HepG2 (cell line): ENCODE measurements at regions not wholly inside any gene's neighbourhood (a gene's known extent, or its start where the extent isn't known, plus 50 kb on each side); places are given as distances from the start of the nearest gene placed in this dataset.

Source experiments
- ATAC-seq: fragments of 200-7000 bp; cut with Tn5 transposase; 3 replicates; pipeline ENCODE4 v1.9.1; 2020; ENCODE audit warnings: mild to moderate bottlenecking, moderate library complexity
- BruUV-seq: library from RNA; stranded (reverse); fragments of 400-500 nt; replicated peaks from 2 replicates; lab custom pipeline; 2021; lab: Mats Ljungman, UMichigan
- CTCF ChIA-PET: fragments of 300-600 bp; formaldehyde crosslinking; extraction: SDS; loops from one replicate; lab custom pipeline; 2021; ENCODE audit warnings: low total read pairs, inconsistent platforms, low intra/inter-chr PET ratio; lab: Yijun Ruan, JAX
- POLR2A ChIA-PET: fragments of 350-600 bp; sonication (Branson Sonifier 250); formaldehyde crosslinking; loops from one replicate; lab custom pipeline; 2020; ENCODE audit warnings: antibody characterized with exemption, inconsistent platforms; lab: Yijun Ruan, JAX
- DNase-seq: peaks from one replicate; pipeline ENCODE4 v3.0.0-alpha.2; 2015; ENCODE audit warnings: low spot score
- FAIRE-seq: peaks from 3 replicates; lab custom pipeline; 2011; peaks lifted over from hg19 to GRCh38; lab: Jason Lieb, UNC
- H2AFZ ChIP-seq: one replicate; pipeline ENCODE4 v1.6.1; 2011; ENCODE audit warnings: low read length, inconsistent platforms
- H3K27ac ChIP-seq: fragments of 300-600 bp; 3 replicates; pipeline ENCODE4 v1.8.0; 2011; ENCODE audit warnings: mixed run types, mild to moderate bottlenecking, mixed read lengths, low read length, inconsistent platforms; ENCODE audit not compliant: insufficient read depth; ENCODE audit errors: extremely low read length
- H3K27me3 ChIP-seq, 2 experiments: fragments of 200-600 bp in 1 of 2; 2 replicates in 1 of 2; 3 replicates in 1 of 2; pipeline versions ENCODE4 v1.6.0 to v1.8.0; 2011; ENCODE audit warnings: low read length in 2 of 2, mild to moderate bottlenecking in 2 of 2, moderate library complexity in 2 of 2, inconsistent platforms in 1 of 2; ENCODE audit not compliant: insufficient read depth in 2 of 2, control insufficient read depth in 1 of 2
- H3K36me3 ChIP-seq, 2 experiments: fragments of 200-600 bp in 1 of 2; replicated peaks in 1 of 2; 2 replicates in 1 of 2; 3 replicates in 1 of 2; pipeline versions ENCODE4 v1.5.1 to v1.8.0; 2011; ENCODE audit warnings: low read length in 2 of 2, inconsistent platforms in 1 of 2; ENCODE audit not compliant: insufficient read depth in 2 of 2, control insufficient read depth in 1 of 2
- H3K4me1 ChIP-seq: 2 replicates; pipeline ENCODE4 v1.5.1; 2012; ENCODE audit warnings: low read length, inconsistent platforms; ENCODE audit not compliant: insufficient read depth
- H3K4me2 ChIP-seq: 2 replicates; pipeline ENCODE4 v1.6.0; 2011; ENCODE audit warnings: low read depth, low read length, inconsistent platforms
- H3K4me3 ChIP-seq, 3 experiments: fragments of 200-600 bp in 1 of 3; sonication (generic), shearing (Covaris generic) in 1 of 3; replicated peaks in 1 of 3; 2 replicates each; pipeline ENCODE4 v1.5.1; 2011 to 2016; ENCODE audit warnings: low read length in 3 of 3, inconsistent platforms in 2 of 3, low read depth in 2 of 3, mild to moderate bottlenecking in 2 of 3, control low read depth in 1 of 3, mixed read lengths in 1 of 3; ENCODE audit not compliant: insufficient read depth in 1 of 3
- H3K79me2 ChIP-seq: one replicate; pipeline ENCODE4 v1.6.1; 2011; ENCODE audit warnings: low read length, inconsistent platforms; ENCODE audit not compliant: insufficient read depth
- H3K9ac ChIP-seq: 2 replicates; pipeline ENCODE4 v1.6.0; 2011; ENCODE audit warnings: mild to moderate bottlenecking, low read depth, low read length, inconsistent platforms; ENCODE audit not compliant: insufficient read depth
- H3K9me3 ChIP-seq: 2 replicates; pipeline ENCODE4 v1.5.1; 2012; ENCODE audit warnings: mild to moderate bottlenecking, low read length
- H4K20me1 ChIP-seq: 2 replicates; pipeline ENCODE4 v1.6.0; 2011; ENCODE audit warnings: inconsistent platforms, mild to moderate bottlenecking, low read length, moderate library complexity; ENCODE audit not compliant: insufficient read depth
- CBX1 ChIP-seq: IDR thresholded peaks from one replicate; pipeline ENCODE4 v1.6.1; 2016; ENCODE audit warnings: antibody characterized with exemption, low read depth
- ELK4 ChIP-seq: sonication (generic); formaldehyde crosslinking; IDR thresholded peaks from 2 replicates; pipeline ENCODE4 v1.9.0; 2021; ENCODE audit warnings: missing genetic modification reagents, borderline replicate concordance
- GATAD2A ChIP-seq: IDR thresholded peaks from 2 replicates; pipeline ENCODE4 v1.6.1; 2016
- HMG20B ChIP-seq: conservative IDR thresholded peaks from 2 replicates; pipeline ENCODE4 v1.6.1; 2016; ENCODE audit warnings: missing genetic modification reagents, missing compliant biosample characterization
- NFE2L2 ChIP-seq: fragments of 150-350 bp; IDR thresholded peaks from 2 replicates; pipeline ENCODE4 v1.6.1; 2014; ENCODE audit warnings: low read length
- RFXAP ChIP-seq: sonication (generic); formaldehyde crosslinking; IDR thresholded peaks from 2 replicates; pipeline ENCODE4 v1.4.0; 2020; ENCODE audit warnings: missing genetic modification reagents, borderline replicate concordance
- SMYD3 ChIP-seq: sonication (generic); formaldehyde crosslinking; IDR thresholded peaks from 2 replicates; pipeline ENCODE4 v1.8.1; 2023; ENCODE audit warnings: mild to moderate bottlenecking, missing genetic modification reagents
- TAF15 ChIP-seq: fragments of 200-400 bp; formaldehyde crosslinking; IDR thresholded peaks from one replicate; pipeline ENCODE4 v1.6.1; 2018; ENCODE audit warnings: mild to moderate bottlenecking, low read depth, low read length; ENCODE audit not compliant: poor library complexity, severe bottlenecking
- TEF ChIP-seq: sonication (generic); formaldehyde crosslinking; IDR thresholded peaks from 2 replicates; pipeline ENCODE4 v1.5.0; 2020; ENCODE audit warnings: missing genetic modification reagents
- THYN1 ChIP-seq: sonication (generic); formaldehyde crosslinking; IDR thresholded peaks from 2 replicates; pipeline ENCODE4 v1.8.1; 2023; ENCODE audit warnings: low read depth, mild to moderate bottlenecking, moderate library complexity, missing genetic modification reagents, borderline replicate concordance
- ZNF24 ChIP-seq: fragments of 450-650 bp; IDR thresholded peaks from 2 replicates; pipeline ENCODE4 v1.6.1; 2017; ENCODE audit warnings: antibody characterized with exemption, mild to moderate bottlenecking
- ZNF263 ChIP-seq: sonication (generic); formaldehyde crosslinking; IDR thresholded peaks from 2 replicates; pipeline ENCODE4 v1.4.0; 2020; ENCODE audit warnings: missing genetic modification reagents
- ZNF274 ChIP-seq: sonication (generic); formaldehyde crosslinking; IDR thresholded peaks from 2 replicates; pipeline ENCODE4 v1.5.1; 2020; ENCODE audit warnings: mild to moderate bottlenecking, missing genetic modification reagents
- ZNF468 ChIP-seq: sonication (generic); formaldehyde crosslinking; IDR thresholded peaks from 2 replicates; pipeline ENCODE4 v1.8.0; 2022; ENCODE audit warnings: mild to moderate bottlenecking, moderate library complexity, missing genetic modification reagents
- ZNF792 ChIP-seq: IDR thresholded peaks from 2 replicates; pipeline ENCODE4 v1.6.1; 2016
- WGBS: methylation state at CpG from one replicate; pipeline ENCODE4 v1.1.6; 2017; ENCODE audit warnings: low lambda C conversion rate; 5-methylcytosine and 5-hydroxymethylcytosine counted together
- in situ Hi-C: cut with HindIII; loops from 2 replicates; pipeline ENCODE4 v1.10.0; 2017; ENCODE audit warnings: low pct_unique_long_range_greater_than_20kb; ENCODE audit not compliant: extremely low pct_ligation_motif_present
- intact Hi-C: fragments of 100-400 bp; cut with micrococcal nuclease; formaldehyde crosslinking; loops from one replicate; pipeline ENCODE4 v1.10.0; 2022; ENCODE audit not compliant: unreplicated experiment
- TF ChIP-seq, protein P1 (sequence below): sonication (generic); formaldehyde crosslinking; IDR thresholded peaks from 2 replicates; pipeline ENCODE4 v1.4.0; 2020; ENCODE audit warnings: mild to moderate bottlenecking, low read depth, missing genetic modification reagents
- TF ChIP-seq, protein P2 (sequence below): sonication (generic); formaldehyde crosslinking; IDR thresholded peaks from 2 replicates; pipeline ENCODE4 v1.8.1; 2022; ENCODE audit warnings: mild to moderate bottlenecking, missing genetic modification reagents

DNA sequence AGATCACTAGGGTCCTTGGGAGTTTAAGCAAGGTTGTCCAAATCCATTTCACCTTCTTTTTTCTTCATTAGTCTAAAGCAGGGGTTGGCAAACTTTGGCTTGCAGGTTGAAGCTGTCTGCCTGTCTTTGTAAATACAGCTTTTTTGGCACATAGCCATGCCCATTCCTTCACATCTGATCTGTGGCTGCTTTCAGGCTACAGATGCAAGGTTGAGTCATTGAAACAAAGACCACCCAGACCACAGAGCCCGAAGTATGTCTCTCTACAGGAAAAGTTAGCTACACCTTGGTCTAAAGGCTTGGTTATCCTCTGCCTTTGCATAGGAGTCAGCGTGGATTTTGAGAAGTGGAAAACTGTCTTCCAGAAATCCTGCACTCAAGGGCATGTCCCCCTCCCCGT, 238.1 kb upstream of the STS start:
- H3K9me3 ChIP-seq: no peaks in the 10 kb centered on the region
- H3K27ac ChIP-seq: no peak overlapping the region
- H4K20me1 ChIP-seq: no peaks in the 10 kb centered on the region
- no peak for ATAC-seq
- H2AFZ ChIP-seq: no peak overlapping the region
- ChIA-PET CTCF (no interaction called here), POLR2A (no interaction called here)
- no peak overlapping the region for H3K4me3 ChIP-seq
- intact Hi-C loops: no loop called here
- TF ChIP-seq ZNF24 (no peak), ELK4 (CRISPR knock-in tag) (no peak), TEF (no peak), ZNF263 (CRISPR knock-in tag) (no peak), HMG20B (CRISPR knock-in tag) (no peak), ZNF468 (CRISPR knock-in tag) (no peak), RFXAP (no peak), ZNF274 (CRISPR knock-in tag) (no peak), GATAD2A (CRISPR knock-in tag) (no peak), CBX1 (no peak), TAF15 (no peak), SMYD3 (CRISPR knock-in tag) (no peak), ZNF792 (no peak), NFE2L2 (no peak), THYN1 (CRISPR knock-in tag) (no peak)
- TF ChIP-seq, protein P1, sequence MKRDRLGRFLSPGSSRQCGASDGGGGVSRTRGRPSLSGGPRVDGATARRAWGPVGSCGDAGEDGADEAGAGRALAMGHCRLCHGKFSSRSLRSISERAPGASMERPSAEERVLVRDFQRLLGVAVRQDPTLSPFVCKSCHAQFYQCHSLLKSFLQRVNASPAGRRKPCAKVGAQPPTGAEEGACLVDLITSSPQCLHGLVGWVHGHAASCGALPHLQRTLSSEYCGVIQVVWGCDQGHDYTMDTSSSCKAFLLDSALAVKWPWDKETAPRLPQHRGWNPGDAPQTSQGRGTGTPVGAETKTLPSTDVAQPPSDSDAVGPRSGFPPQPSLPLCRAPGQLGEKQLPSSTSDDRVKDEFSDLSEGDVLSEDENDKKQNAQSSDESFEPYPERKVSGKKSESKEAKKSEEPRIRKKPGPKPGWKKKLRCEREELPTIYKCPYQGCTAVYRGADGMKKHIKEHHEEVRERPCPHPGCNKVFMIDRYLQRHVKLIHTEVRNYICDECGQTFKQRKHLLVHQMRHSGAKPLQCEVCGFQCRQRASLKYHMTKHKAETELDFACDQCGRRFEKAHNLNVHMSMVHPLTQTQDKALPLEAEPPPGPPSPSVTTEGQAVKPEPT (CRISPR knock-in tag): no peak
- TF ChIP-seq, protein P2, sequence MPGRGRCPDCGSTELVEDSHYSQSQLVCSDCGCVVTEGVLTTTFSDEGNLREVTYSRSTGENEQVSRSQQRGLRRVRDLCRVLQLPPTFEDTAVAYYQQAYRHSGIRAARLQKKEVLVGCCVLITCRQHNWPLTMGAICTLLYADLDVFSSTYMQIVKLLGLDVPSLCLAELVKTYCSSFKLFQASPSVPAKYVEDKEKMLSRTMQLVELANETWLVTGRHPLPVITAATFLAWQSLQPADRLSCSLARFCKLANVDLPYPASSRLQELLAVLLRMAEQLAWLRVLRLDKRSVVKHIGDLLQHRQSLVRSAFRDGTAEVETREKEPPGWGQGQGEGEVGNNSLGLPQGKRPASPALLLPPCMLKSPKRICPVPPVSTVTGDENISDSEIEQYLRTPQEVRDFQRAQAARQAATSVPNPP (CRISPR knock-in tag): no peak
- WGBS: 0% methylated on average over 3 of the region's 3 CpGs
- in situ Hi-C loops: no loop called here
- no peaks in the 10 kb centered on the region for H3K79me2 ChIP-seq
- no peaks in the 10 kb centered on the region for H3K4me1 ChIP-seq
- DNase-seq: no peak
- no peak for FAIRE-seq
- no peak overlapping the region for H3K9ac ChIP-seq
- BruUV-seq: no TSS peak
- no peak overlapping the region for H3K4me2 ChIP-seq
- H3K36me3 ChIP-seq: no peaks in the 10 kb centered on the region
- H3K27me3 ChIP-seq: no peaks in the 10 kb centered on the region
